Fibroblast of mammary gland (primary cell): ENCODE measurements at regions not wholly inside any gene's neighbourhood (a gene's known extent, or its start where the extent isn't known, plus 50 kb on each side); places are given as distances from the start of the nearest gene placed in this dataset.
"Not testable (repeated sequence)": the region's sequence is repeated elsewhere in the genome, so short reads cannot be mapped to it uniquely, and the experiment has no call there.

Source experiments
- DNase-seq: peaks from one replicate; pipeline ENCODE4 v3.0.0-alpha.2; 2010; ENCODE audit warnings: low read depth
- H3K4me3 ChIP-seq: 2 replicates; pipeline ENCODE4 v1.5.1; 2011; ENCODE audit warnings: low read depth, mild to moderate bottlenecking, low read length, moderate library complexity; ENCODE audit not compliant: control insufficient read depth
- CTCF ChIP-seq: conservative IDR thresholded peaks from 2 replicates; pipeline ENCODE4 v1.5.1; 2011; ENCODE audit warnings: low read depth, low read length, inconsistent platforms; ENCODE audit not compliant: control insufficient read depth, insufficient read depth

DNA sequence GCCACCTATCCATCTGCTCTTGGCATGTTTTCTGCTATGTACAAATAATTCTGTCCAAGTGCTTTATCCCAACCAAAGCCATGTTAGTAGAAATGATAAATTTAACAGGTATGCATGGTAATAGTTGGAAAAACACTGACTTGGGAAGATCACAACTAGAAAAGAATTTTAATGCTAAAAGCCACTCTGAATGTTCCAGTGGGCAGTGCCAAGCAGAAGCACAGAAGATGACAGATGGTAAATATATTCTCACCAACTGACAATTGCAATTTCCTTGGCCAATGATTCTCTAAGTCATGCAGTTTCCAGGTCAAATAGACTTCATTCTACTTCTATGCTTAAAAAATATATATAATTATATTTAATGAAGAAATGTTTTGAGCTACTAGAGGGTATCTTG, 83.6 kb upstream of the SEMA3C start:
- no peak for TF ChIP-seq CTCF
- DNase-seq = no peak
- no peak overlapping the region for H3K4me3 ChIP-seq

DNA sequence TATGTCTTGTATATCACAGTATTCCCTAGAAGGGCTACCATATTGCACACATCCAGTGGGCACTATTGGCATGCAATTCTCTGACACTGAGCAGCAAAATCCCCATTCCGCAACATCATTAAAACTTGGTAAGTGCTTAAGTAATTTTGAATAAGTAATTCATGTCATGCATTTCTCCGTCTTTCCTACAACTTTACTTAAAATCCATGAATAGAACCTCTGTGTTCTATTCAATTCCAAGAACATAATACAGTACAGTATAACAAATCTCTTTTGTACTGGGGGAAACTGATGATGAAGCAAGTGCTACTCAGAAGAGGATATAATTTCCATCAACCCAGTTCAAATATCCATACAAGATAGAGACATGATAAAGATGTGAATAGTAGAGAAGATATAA, 80.9 kb upstream of the SEMA3C start:
- TF ChIP-seq CTCF = no peak
- DNase-seq = no peak
- H3K4me3 ChIP-seq = no peak overlapping the region

DNA sequence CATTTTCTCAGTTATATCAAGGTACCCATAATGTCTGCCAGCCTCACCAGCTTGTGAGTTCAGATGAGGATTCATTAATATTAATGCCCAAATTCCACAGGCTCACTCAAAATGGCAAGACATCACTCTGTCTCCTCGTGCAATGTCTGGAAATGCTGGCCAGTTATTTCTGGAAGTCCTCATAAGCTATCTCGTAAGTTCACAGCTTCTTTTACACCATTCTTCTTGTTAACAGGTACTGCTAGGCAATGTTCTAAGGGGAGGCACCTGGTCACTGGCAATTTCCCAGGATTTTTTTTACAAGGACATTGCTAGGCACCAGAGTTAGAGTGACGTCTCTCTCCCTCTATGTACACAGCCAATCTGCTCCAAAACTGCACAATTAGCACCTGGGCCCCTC, 80.2 kb upstream of the SEMA3C start:
- no peak for DNase-seq
- no peak overlapping the region for H3K4me3 ChIP-seq
- TF ChIP-seq CTCF = no peak

GRCh38 chr7:80997841-80998240, 79.0 kb upstream of the SEMA3C start:
- TF ChIP-seq CTCF = no peak
- H3K4me3 ChIP-seq = no peak overlapping the region
- DNase-seq = no peak

DNA sequence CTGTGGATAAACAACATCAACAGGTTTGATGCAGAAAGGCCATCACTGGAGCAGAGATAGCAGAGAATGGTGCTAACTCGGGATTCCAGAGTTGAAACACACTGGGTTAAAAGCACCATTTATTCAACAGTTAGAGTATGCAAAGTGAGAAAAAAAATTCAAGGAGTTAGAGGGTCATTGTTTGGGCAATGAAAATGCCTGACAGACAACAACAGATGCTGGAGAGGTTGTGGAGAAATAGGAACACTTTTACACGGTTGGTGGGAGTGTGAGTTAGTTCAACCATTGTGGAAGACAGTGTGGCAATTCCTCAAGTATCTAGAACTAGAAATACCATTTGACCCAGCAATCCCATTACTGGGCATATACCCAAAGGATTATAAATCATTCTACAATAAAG, 77.4 kb upstream of the SEMA3C start:
- not testable (repeated sequence) for H3K4me3 ChIP-seq, DNase-seq

DNA sequence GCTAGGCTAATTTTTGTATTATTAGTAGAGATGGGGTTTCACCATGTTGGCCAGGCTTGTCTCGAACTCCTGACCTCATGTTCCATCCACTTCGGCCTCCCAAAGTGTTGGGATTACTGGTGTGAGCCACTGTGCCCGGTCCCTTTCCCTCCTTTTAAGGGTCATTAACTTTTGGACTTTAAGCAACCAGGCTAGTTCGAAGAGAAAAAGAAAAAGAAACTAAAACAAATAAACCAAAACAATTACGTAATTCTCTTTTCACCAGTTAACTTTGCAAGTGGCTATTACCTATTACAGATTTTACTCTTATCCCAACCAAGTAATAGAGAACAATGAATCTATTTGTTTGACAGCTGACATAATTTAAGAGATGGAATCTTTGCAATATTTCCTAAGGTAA, 72.8 kb upstream of the SEMA3C start:
- DNase-seq = no peak
- H3K4me3 ChIP-seq = no peak overlapping the region
- no peak for TF ChIP-seq CTCF

DNA sequence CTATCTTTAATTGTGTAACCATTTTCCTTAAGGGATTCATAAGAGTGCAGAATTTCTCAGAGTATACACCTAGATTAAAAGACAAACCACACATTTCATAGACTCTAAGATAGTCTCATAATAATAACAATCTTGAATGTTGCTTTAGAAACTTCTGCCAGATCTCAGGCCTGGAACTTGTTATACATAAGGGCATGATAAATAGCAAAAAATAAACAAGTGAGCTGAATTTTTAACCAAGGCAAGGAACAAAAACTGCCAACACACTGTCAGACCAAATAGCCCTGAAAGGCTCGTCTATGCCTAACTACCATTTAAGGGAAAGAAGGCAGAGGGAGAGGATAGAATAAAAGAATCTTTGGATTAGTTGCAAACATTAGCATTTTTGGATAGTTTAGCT, 65.8 kb upstream of the SEMA3C start:
- TF ChIP-seq CTCF = no peak
- no peak overlapping the region for H3K4me3 ChIP-seq

More for the DNA sequence above, 65.8 kb upstream of the SEMA3C start:
- no peak for DNase-seq
